HG03045 (cell line): ENCODE measurements at regions not wholly inside any gene's neighbourhood (a gene's known extent, or its start where the extent isn't known, plus 50 kb on each side); places are given as distances from the start of the nearest gene placed in this dataset.

Experiments
- ATAC-seq: cut with Tn5 transposase; IDR thresholded peaks from one replicate; pipeline ENCODE4 v1.9.1; 2021; ENCODE audit warnings: mild to moderate bottlenecking, moderate library complexity; ENCODE audit not compliant: unreplicated experiment

DNA sequence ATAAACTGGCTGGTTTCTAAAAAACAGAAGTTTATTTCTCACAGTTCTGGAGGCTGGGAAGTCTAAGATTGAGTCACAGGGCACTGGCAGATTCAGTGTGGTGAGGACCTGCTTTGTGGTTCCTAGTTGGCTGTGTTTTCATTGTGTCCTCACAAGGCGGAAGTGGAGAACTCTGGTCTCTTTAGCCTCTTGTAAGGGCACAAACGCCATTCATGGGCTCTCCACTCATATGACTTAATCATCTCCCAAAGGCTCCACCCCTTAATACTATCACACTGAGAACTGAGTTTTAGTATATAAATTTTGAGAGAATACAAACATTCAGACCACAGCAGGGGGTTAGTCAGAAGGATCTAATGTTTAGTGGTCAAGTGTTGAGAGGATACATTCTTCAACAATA is 208.2 kb downstream of the SEC61B start:
- no peak for ATAC-seq

DNA sequence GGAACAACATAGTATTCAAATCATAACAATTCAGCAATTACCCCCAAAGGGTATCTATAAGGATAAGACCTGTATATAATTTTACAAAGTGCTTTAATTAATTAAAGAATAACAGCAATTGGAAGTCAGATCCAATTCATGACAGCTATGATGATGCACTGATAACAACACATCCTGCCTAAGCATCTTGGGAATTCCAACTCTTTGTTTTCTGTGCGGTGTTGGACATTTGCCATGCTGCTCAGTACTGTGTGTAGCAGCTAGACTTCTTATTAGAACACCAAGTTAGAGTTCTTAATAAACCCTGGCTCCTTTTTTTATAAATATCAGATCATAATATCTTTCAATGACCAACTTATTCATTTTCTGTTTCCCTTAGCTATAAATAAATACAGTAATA is 209.0 kb downstream of the SEC61B start:
- no peak for ATAC-seq

DNA sequence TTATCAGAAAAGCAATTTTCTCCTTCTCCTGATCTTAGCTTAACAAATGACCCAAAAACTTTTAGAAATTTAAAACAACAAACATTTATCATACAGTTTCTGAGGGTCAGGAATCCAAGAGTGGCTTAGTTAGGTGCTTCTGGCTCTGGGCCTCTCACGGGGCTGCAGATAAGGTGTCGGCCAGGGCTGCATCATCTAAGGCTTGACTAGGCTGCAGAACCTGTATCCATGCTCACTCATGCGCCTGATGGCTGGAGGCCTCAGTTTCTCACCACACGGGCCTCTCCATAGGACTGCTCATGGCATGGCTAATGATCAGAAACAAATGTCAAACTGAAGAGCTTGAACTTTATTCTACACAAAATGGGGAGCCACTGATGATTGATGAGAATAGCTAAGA is 210.0 kb downstream of the SEC61B start:
- no peak for ATAC-seq

DNA sequence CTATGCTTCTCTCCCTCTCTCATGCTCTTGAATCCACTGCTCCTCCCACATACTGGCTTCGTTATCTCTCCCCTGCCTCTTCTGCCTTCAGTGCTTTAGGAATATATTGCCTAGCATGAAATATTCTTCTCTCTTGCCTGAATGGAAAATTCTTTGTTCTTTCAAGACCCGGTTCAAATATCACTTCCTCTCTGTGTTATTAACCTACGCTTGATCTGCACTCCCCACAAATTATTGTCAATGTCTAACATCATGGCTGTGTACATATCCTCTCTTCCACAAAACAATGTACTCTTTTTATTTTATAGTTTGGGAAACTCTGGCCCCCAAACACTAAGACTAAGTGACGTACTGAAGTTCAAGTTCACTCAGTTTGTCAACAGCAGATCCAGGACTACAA is 211.0 kb downstream of the SEC61B start:
- ATAC-seq: no peak

DNA sequence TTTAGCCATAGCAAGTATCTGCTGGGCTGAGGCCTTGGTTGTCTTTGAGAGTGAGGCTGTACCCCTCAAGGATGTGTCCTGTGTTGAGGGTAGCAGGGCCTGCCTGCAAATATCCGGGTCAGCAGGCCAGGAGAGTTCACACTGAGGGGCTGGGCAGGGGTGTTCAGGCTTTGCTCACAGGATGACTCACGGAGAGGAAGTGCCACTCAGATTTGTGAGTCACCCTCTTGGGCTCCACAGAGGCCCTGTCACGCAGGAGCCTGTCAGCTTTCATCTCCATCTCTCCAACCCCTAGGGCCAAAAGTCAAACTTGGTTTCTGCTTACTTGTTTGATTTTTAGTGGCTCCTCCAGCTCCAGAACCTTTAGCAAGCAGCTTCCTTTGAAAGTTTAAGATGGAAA is 211.5 kb downstream of the SEC61B start:
- peak; percentile 98 for ATAC-seq

DNA sequence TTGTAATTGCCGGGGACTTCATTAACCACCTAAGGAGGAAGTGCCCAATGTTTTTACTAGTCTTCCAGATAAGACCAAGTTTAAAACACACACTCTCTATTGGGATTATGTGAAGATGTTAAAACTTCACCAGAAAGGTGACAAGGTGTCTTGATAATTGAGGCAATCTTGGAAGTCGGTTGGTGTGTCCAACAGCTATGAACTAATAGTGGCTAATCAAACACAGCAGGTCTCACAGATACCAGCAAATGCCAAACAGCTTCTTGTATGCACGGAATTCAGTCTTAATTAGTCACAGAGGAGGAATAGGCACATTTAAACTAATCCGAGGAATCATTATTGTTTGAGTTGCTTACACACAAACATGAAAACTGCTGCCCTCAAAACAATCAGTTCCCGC is 214.5 kb downstream of the SEC61B start:
- no peak for ATAC-seq

DNA sequence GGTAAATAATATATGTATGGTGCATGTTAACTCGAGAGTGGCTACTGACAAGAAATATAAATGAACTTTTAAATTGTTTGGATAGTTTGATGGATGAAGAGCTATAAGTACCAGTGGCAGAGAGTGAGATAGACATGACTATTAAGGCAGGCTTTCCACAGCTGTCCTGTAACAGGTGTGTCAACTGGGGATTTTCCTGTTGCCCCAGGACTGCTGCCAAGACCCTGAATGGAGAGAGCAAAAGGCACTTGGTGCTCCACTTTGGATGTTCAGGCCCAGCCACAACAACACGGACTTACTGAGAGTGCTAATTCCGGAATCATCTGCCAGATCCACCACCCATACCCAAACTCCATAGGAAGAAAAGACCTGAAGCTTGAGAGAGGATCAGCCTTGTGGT is 215.1 kb downstream of the SEC61B start:
- ATAC-seq: no peak

DNA sequence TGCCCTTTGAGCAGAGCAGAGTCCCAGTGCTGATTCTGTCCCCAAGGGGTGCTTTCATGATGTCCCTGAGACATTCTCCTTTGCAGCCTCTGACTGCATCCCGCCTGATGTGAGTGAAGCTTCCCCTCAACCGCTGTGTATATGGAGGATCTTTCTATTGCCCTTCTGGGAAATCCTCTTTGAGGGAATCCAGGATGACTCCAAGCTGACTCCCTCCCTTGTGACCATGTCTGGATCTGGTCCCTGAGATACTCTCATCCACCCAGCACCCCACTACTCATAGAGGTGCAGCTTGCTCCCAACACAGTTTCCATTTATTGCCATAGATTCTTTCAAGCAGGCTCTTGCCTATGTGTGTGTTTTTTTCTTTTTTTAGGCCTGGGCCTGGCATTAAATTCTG is 216.5 kb downstream of the SEC61B start:
- no peak for ATAC-seq

DNA sequence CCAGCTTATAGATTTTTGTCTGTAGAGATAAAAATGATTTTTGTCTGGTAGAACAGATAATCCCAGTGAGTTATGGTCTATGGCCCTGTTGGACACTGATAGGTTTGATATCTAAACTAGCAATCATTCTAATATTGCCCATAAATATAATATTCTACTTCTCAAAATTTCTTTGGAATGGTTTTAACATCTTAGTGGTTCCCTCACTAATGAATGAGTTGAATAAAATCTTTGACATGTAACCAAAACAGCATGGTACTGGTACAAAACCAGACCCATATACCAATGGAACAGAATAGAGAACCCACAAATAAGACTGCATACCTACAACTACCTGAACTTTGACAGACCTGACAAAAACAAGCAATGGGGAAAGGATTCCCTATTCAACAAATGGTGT is 219.7 kb downstream of the SEC61B start:
- ATAC-seq: no peak

DNA sequence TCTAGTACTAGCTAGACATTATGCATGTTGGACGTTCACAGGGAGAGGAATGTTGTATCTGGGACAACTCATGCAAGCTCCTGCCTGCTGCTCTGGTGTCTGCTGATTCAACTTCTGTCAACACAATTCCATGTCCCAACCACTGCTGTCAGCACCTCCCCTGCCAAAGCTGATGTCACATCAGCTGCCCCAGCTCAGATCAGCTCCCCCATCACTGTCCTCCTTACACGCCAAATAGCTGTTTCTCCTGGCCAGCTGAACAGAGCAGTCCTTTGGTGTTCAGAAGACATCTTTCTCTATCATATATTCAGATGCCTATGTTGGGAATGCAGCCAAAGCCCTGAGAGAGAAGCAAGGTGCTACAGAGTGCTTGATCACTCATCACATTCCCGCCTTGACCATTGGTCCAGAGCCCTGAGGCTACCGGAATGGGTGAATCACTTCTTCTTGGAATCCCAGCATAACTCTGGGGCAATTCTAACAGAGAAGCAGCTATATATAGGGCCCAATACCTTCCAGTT is 223.3 kb downstream of the SEC61B start:
- ATAC-seq: no peak

DNA sequence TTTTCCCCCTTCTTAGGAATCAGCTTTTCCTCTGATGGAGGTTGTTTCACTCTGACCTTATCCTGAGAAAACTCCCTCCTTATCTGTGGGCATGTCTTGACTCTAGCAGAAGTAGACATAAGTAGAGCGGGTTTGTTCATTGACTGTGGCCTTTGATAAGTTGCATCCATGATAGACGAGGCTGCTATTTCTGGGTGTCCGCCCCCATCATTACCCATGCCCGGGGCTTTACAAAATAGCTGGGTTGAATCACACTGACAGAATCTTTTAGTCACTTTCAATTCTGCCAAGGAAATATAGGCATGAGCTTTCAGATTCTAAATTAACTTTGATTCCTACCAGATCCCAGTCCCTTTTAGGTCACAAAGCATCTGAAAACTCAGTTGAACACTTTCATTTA is 223.8 kb downstream of the SEC61B start:
- no peak for ATAC-seq

DNA sequence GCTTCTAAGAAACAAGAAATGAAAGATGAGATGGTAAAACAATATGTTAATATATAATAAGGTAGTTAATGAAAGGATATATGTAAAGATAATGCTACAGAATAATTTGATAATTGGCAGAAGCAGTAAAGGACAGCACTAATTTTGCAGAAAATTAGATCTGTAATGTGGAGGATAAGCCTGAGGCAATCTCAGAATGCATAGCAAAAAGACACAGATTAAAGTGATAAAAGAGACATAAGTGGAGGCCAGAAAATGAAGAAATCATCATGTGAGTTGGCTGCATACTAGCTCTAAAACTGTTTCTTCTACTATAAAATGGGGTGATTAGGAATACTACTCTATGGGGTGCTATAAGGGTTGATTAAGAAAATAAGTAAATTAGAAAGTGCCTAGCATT is 225.9 kb downstream of the SEC61B start:
- ATAC-seq: no peak

DNA sequence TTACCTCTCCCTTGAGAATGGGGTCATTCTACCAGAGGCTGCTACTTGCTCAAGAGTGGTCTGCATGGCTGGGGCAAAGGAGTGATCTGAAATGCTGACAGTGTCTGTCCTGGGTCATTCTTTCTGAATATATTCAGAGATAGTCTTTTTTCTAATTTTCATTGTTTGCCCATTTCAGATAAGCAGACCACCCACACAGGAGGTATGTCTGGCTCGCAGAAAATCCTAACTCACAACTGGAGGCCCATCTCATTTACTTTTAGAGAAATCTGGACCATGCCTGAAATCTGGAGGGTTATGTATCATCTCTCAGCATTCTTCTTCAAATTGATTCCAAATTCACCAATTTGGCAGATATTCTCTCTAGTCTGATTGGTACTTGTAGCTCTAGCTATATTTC is 227.6 kb downstream of the SEC61B start:
- ATAC-seq: no peak

DNA sequence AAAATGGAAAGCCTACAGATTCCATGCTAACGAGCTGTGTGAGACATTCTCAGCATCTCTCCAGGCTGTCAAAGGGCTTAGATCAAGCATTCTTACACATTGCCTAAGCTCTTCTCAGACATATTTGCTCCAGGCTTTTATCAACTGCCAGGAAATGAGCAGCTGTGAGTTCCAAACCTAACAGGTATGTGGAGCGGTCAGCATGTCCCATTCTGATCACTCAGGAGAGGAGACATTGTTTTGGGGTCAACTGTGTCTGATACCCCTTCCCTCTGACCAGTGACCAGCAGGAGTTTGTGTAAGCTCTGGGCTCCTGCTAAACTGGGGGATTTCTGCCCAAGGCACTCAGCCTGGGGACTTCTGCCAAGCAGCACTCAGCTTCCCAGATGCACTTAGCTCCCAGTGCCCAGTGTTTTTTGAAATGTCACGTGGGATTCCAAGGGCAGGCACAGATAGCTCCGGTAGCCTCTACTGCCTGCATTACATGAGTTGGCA is 229.1 kb downstream of the SEC61B start:
- no peak for ATAC-seq

DNA sequence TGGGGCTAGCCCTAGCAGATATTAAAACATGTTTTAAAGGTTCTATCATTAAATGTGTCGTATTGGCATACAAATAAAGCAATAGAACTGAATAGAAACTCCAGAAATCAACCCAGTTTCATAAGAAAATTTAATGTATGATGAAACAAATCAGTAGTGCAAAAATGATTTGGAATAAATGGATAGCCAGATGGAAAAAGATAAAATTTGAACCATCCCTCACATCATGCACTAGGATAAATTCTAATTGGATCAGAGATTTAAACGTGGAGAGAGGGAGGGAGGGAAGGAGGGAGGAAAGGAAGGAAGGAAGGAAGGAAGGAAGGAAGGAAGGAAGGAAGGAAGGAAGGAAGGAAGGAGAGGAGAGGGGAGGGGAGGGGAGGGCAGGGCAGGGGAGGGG is 235.3 kb downstream of the SEC61B start:
- no peak for ATAC-seq

DNA sequence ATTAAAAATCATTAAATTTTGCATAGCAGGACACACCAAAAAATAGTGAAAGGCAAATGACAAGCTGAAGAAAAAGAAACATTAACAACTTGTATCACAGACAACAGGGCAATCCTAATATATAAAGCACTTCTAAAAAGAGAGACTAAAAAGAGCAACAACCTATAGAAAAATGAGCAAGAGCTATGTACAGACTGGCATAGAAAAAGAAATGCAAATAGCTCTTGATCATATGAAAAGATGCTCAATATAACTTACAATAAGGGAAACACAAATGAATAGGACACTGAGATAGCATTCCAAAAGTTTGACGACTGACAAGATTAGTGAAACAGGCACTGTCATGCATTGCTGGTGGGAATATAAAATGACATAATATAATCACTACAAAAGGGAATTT is 235.9 kb downstream of the SEC61B start:
- ATAC-seq: no peak

DNA sequence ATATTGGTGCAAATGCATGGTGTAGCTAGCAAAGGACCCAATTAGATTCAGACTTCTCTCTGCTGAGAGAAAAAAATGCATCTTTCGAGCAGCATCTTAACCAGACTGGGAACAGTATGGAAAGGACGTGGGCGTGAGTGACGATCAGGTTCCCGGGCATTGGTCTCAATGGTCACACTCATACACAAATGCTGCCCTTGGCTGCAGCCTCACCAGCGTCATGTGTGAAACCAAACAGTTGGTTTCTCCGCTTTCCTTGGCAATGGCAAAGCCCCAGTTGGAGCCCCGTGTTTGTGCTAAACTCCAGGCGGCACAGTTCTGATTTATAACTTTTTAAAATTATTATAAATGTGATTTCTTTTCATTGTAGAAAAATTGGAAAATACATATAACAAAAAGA is 237.8 kb downstream of the SEC61B start:
- ATAC-seq: no peak

DNA sequence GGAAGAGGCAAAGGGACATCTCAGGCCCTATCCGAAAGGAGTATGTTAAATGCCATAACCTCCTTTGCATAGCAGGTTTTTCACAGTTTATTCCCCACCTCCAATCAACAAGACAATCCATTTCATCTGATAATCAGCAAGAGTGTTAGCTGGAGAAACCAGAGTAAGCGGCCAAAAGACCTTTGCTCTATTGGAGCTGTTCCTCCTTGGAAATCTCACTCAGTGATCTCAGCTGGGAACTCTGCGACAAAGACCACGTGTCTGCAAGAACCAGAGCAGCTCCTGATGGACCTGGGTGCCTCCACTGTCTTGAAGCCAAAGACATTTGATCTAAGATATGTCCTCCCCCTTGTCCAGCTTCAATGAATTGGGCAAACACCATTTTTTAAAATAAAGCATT is 241.0 kb downstream of the SEC61B start:
- no peak for ATAC-seq

DNA sequence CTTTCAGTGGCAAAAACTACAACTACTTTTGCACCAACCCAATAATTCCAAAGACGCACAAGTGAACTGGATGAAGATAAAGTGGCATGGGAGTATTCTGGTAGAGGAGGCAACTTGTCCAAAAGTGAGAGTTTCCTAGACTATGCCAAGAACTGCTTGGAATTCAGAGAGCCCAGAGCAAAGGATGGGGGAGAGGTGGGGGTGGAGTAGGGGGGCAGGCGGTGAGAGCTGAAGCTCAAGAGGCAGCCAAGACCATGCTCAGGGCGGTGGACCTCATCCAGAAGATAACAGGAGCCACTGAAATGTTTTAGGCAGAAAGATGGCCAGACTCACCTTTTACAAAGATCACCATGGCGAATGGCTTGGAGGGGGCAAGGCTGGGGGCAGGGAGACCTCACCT is 242.5 kb downstream of the SEC61B start:
- no peak for ATAC-seq

DNA sequence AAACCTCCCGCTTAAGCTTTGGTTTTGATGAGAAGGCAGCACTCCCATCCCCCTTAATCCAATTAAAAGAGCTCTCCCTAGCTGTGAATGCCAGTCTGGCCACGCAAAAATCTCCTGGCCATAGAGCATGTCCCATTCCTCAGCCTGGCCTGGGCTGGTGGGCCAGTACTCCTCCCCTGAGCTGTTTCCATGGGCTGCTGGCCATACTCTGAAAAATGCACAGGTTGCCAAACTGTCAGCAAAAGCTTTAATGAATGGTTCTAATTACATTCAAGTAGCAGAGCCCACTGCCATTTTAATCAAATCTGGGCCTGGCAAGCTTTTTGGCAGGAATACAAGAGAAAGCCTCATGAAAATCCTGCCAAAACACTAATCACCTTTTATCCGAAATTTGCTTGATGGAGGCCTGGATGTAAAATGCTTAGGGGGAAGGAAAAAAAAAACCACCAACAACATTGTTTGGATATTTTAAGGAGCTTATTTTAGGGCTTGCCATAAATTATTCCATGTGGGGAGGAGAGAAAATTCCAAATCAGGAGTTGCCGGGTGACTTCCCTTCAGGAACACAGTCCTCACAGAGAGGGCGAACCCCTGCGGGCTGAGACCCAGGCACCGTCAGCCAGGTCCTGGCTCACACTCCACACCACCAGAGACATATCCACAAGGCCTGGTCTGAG is 243.3 kb downstream of the SEC61B start:
- ATAC-seq: no peak

DNA sequence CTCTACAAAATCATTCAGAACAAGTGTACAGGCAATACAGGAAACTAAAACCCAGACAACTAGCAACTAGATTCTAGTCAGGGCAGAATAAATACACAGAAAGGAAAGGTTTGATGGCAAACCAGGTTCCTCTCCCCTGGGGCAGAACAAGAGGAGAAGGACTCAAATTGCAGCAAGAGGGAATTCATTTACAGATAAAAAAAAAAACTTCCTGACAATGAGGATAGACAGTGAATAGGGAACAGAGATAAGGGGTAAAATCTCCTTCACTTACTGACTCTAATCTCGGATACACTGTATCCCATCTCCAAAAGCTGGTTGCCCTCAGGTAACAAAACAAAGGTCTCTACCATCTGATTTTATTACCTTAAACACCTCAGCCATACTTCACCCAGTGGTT is 244.0 kb downstream of the SEC61B start:
- no peak for ATAC-seq

DNA sequence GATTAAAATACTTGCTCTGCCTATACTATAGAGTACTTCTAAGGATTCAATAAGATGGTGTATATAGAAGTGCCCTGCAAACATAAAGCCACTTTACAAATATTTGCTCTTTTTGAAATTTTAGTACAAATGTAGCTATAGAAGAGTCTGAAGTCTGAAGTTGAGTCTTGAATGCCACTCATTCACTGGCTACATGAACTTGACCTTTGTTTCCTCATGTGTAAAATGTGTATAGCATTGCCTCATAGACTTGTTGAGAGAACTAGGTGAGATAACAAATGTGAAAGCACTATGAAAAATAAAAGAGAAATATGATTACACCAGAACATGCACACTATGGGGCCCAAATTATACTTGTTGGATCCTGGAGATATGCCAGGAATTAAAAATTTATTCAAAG is 244.7 kb downstream of the SEC61B start:
- ATAC-seq: no peak

DNA sequence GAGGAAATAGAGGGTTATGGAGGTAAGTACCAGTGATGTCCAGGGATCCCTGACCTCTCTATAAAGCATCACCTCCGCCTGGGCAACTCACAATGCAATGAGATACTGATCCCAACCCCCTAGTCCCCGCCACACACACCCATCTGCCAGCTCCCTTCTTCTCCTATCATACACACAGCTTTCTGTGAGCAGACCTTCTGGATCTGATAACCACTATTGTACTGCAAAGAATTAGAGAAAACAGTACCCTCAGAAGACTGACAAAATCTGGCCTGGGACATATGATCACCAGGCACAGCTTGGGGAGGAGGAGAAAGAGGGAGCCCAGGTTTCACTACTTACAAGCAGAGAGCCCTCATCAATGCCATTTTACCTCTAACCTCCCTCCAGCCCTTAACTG is 249.0 kb downstream of the SEC61B start:
- ATAC-seq: no peak
